ENCODE measurements at regions not wholly inside any gene's neighbourhood (a gene's known extent, or its start where the extent isn't known, plus 50 kb on each side); places are given as distances from the start of the nearest gene placed in this dataset.

DNA sequence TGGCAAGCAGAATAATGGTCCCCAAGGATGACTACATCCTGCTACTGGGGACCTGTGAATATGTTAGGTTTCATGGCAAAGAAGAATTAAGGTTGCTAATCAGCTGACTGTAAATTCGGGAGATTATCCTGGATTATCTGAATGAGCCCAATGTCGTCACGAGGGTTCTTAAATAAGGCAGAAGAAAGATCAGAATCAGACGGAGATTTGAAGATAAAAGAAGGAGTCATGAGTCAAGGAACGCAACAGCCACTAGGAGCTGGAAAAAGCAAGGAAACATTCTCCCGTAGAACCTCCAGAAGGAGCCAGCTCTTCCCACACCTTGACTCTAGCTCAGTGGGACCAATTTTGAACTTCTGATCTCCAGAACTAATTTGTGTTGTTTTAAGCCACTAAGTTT is 82.9 kb upstream of the APBB1IP start:
- intact Hi-C loops (cut with DNase I): no loop called here
- H3K36me3 ChIP-seq: no peaks in the 10 kb centered on the region
- no peak overlapping the region for H3K4me3 ChIP-seq
- ATAC-seq: no peak
- H3K27ac ChIP-seq: no peak overlapping the region
- WGBS, 2 donors: 72 to 81% methylated on average over 6 of the region's 6 CpGs
- no peaks in the 10 kb centered on the region for H3K9me3 ChIP-seq
- TF ChIP-seq, protein P1, sequence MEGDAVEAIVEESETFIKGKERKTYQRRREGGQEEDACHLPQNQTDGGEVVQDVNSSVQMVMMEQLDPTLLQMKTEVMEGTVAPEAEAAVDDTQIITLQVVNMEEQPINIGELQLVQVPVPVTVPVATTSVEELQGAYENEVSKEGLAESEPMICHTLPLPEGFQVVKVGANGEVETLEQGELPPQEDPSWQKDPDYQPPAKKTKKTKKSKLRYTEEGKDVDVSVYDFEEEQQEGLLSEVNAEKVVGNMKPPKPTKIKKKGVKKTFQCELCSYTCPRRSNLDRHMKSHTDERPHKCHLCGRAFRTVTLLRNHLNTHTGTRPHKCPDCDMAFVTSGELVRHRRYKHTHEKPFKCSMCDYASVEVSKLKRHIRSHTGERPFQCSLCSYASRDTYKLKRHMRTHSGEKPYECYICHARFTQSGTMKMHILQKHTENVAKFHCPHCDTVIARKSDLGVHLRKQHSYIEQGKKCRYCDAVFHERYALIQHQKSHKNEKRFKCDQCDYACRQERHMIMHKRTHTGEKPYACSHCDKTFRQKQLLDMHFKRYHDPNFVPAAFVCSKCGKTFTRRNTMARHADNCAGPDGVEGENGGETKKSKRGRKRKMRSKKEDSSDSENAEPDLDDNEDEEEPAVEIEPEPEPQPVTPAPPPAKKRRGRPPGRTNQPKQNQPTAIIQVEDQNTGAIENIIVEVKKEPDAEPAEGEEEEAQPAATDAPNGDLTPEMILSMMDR (IDR thresholded peaks at IDR 0.05): no peak
- no peaks in the 10 kb centered on the region for H3K4me1 ChIP-seq
- peaks cover 0 to 13% (median 0%) of the 10 kb centered on the region in 7 donors for H3K27me3 ChIP-seq
- DNase-seq: no peak

DNA sequence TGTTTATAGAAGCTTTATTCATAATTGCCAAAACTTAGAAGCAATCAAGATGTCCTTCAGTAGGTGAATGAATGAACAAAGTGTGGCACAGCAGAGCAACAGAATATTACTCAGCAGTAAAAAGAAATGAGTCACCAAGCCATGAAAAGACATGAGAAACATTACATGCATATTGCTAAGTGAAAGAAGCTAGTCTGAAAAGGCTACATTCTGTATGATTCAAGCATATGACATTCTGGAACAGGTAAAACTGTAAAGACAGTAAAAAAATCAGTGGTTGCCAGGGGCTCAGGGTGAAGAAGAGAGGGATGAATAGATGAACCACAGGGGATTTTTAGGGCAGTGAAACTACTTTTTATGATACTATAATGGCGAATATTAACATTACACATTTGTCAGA is 80.9 kb upstream of the APBB1IP start:
- DNase-seq (no peak), ATAC-seq (no peak)
- no peak overlapping the region for H3K4me3 ChIP-seq
- TF ChIP-seq, protein P1 (IDR thresholded peaks at IDR 0.05): no peak
- peaks cover 0 to 9% (median 0%) of the 10 kb centered on the region in 7 donors for H3K27me3 ChIP-seq
- H3K9me3 ChIP-seq: no peaks in the 10 kb centered on the region
- intact Hi-C loops (cut with DNase I): no loop called here
- whole genome bisulfite sequencing, 2 donors: 34 to 79% methylated on average over 1 of the region's 1 CpG
- H3K4me1 ChIP-seq: peaks cover 0 to 6% (median 0%) of the 10 kb centered on the region in 9 donors
- no peak overlapping the region for H3K27ac ChIP-seq
- H3K36me3 ChIP-seq: no peaks in the 10 kb centered on the region

DNA sequence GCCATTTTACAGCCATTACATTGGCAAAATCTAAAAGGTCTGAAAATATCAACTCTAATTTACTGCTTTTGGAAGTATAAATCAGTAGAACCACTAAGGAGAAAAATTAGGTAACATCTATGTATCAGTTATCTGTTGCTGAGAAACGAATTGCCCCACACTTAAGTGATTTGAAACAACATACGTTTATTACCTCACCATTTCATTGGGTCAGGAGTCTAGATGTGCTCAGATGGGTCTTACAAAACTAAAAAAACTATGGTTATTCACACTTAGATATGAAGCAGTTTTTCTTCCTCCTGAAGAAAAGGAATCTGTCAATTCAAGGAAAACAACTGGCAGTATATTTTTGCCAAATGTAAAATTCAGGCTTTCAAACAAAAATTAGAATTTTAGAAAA is 80.1 kb upstream of the APBB1IP start:
- peaks cover 0 to 2% (median 0%) of the 10 kb centered on the region in 11 donors for H3K9me3 ChIP-seq
- intact Hi-C loops (cut with DNase I): no loop called here
- no peak overlapping the region for H3K4me3 ChIP-seq
- peaks cover 0 to 9% (median 0%) of the 10 kb centered on the region in 7 donors for H3K27me3 ChIP-seq
- 29 to 78% methylated on average over 2 of the region's 2 CpGs for WGBS, 2 donors
- no peaks in the 10 kb centered on the region for H3K36me3 ChIP-seq
- TF ChIP-seq, protein P1 (IDR thresholded peaks at IDR 0.05): no peak
- H3K27ac ChIP-seq: no peak overlapping the region
- DNase-seq (no peak), ATAC-seq (no peak)
- peaks cover 0 to 7% (median 0%) of the 10 kb centered on the region in 9 donors for H3K4me1 ChIP-seq

DNA sequence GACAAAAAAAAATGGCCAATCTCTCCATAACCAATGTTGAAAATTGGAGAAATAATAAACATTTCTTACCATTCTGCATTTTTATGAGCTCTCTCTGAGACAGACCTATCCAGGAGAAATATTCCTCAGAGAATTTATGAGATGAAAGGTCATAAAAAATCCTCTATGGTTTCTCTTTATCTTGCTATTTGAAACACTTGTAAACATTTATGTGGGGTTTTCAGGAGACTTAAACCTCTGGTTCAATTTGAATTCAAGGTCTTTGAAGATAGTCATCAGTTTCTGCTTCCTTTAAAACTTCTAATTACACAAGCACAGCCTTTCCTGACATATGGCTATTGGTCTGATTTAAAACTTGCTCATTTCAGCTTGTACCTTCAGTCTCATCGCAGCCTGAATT is 78.5 kb upstream of the APBB1IP start:
- WGBS, 2 donors: 68 to 72% methylated on average over 1 of the region's 1 CpG
- intact Hi-C loops (cut with DNase I): no loop called here
- ATAC-seq: no peak

More for the DNA sequence above, 78.5 kb upstream of the APBB1IP start:
- Histone ChIP-seq H3K27ac (no peak overlapping the region), H3K9me3 (peaks cover 0 to 2% (median 0%) of the 10 kb centered on the region in 11 donors), H3K27me3 (peaks cover 0 to 9% (median 0%) of the 10 kb centered on the region in 7 donors), H3K36me3 (no peaks in the 10 kb centered on the region), H3K4me1 (peaks cover 0 to 7% (median 0%) of the 10 kb centered on the region in 9 donors), H3K4me3 (no peak overlapping the region)
- TF ChIP-seq, protein P1 (IDR thresholded peaks at IDR 0.05): no peak
- DNase-seq: no peak

Measured in heart right ventricle (tissue), 16 donors.